GM18870 (cell line): ENCODE measurements at regions not wholly inside any gene's neighbourhood (a gene's known extent, or its start where the extent isn't known, plus 50 kb on each side); places are given as distances from the start of the nearest gene placed in this dataset.
"Not testable (repeated sequence)": the region's sequence is repeated elsewhere in the genome, so short reads cannot be mapped to it uniquely, and the experiment has no call there.

Source experiments
- ATAC-seq: cut with Tn5 transposase; IDR thresholded peaks from one replicate; pipeline ENCODE4 v1.9.1; 2021; ENCODE audit warnings: moderate library complexity; ENCODE audit not compliant: unreplicated experiment

DNA sequence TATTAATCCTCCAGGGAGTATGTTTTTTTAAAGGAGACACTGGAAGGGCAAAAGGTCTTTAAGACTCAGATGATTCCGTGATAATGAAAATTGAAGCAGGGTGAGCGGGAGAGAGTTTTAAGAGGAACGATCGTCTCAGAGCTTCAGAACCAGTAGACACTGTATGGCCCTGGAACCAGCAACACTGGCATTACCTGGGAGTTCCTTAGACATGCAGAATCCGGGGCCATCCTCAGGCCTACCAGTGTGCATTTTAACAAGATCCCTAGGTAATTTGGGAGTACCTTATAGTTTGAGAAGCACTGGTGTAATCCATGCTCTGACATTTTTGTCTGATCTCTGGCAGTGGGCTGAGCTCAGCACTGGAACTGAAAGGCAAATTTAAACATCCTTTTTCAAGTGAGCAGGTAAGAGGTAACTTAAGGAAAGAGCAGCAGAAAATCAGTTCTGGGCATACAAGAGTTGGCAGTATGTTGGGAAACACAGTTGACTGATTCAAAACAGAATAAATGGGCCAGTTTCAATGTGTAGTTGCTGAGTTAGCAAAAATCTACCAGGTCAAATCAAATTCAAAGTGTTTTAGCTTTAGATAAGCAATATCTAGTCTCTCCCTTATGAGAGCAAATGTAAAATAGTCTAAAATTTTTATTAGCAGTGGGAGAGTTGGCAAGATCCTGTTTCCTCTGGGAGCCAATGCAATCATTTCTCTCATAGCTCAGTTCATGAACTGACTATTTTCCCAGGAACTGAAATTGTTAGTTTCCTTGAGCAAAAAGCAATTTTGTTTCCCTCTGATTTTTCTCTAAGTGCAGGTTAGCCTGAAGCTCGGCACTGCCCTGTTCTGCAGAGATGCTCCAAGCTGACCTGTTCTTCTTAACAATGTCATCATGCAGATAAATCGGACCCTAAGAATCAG, 97.2 kb upstream of the ELMO1 start:
- ATAC-seq: no peak

DNA sequence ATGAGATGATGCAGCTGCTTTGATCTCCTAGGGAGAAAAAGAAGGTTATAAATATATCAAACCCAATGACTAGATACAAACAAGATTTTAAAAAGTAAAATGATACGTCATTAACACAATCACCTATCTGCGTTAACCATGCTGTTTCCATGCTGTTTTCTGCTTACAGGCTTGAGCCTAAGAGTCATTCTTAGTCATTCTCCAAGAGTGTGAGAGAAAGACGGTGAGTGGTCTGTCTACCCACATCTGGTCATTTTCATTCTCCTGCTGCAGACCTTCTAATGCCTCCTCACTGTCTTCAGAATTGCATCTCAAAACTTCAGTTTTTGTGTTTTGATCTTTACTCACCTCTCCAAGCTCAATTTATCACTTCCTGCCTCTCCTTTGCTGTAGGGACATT, 98.0 kb upstream of the ELMO1 start:
- no peak for ATAC-seq

GRCh38 chr7:37549076-37549931, 100.6 kb upstream of the ELMO1 start:
- ATAC-seq: no peak

DNA sequence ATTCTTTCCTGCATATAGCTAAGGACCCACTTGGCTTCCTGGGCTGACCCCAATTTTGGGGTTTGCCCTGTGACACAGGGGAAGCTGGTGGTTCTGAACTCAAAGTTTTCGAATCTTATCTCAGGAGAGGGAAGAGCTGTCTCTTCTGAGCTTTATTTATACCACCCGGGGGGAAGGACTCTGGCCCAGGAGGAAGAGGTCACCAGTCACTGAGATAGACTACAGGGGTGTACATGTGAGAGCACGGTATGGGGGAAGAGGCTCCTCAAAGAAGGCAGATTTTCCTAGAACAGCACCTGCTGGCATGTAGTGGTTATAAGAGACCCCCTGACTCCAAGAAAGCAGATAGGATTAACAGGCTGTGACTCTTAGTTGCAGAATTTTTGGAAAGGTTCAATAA, 101.8 kb upstream of the ELMO1 start:
- ATAC-seq: no peak

GRCh38 chr7:37550872-37551271, 102.2 kb upstream of the ELMO1 start:
- no peak for ATAC-seq

- no peak for ATAC-seq
Observed at GRCh38 chr7:37552030-37552429, 103.4 kb upstream of the ELMO1 start.

GRCh38 chr7:37552439-37552838, 103.8 kb upstream of the ELMO1 start:
- ATAC-seq: not testable (repeated sequence)

DNA sequence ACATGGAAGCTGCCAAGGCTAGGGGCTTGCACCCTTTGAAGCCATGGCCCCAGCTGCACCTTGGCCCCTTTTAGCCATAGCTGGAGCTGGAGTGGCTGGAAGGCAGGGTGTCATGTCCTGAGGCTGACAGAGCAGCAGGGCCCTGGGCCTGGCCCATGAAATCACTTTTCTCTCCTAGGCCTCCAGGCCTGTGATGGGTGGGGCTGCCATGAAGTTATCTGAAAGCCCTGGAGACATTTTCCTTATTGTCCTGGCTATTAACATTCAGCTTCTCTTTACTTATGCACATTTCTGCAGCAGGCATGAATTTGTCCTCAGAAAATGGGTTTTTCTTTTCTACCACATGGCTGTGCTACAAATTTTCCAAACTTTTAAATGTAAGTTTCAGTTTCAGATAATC, 106.9 kb upstream of the ELMO1 start:
- no peak for ATAC-seq

DNA sequence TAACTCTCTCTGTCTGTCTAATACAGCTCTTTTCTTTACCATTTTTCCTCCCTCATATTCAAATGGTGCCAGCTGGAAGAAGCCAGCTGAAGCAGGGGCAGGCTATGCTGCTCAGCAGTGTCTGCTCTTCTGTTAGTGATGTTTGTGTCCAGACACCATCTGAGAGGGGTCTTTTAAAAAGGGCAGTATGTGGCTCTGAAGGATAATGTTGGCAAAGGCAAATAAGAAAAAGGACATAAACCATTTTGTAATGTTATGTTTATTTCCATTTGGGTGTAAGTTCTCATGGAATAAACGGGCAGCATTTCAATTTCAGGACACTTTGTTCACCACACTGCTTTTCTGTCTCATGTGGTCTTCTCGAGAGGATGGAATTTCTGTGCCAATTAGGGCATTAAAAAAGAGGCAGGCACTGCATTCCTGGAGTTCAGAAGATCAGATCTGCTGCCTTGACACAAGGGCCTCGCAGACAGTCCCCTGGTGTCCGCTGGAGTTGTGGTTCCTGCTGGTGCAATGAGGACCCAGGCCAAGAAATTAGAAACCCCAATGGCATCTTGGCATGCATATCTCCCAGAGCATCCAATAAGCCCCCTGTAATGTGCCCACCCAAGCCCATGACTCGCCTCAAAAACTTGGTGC, 109.0 kb upstream of the ELMO1 start:
- no peak for ATAC-seq

DNA sequence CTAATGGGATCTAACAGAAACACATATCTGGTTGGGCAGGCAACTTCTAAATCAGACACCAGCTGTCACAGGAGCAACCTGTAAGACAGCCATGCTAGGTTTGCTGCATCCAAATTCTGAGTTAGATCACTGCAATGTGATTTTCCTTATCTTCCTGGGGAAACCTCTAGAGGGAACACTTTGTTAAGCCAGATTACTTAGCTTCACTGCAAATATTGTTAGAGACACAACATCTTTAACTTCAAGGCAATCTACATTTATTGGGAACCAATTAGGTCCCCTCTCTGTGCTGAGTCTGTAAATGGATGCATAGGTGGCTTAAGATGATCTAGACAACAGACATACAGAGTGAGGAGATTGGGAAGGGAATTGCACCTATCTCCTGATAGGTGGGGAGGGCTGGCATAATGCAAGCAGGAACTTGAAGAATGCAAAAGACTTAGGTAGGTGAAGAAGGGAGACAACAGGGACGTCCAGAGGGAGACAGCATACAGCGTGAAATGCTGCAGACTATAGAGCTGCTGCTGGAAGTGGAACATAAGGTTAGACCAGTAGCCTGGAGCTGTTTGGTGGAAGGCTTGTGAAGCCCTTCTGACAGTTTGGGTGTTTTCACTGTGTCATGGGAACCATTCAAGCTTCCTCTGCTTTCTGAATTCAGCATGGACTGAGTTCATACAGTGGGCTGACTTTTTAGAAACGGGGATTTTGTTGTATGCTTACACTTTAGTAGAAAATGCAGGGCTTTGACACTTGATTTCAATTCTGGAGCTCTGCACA, 109.8 kb upstream of the ELMO1 start:
- ATAC-seq: no peak

DNA sequence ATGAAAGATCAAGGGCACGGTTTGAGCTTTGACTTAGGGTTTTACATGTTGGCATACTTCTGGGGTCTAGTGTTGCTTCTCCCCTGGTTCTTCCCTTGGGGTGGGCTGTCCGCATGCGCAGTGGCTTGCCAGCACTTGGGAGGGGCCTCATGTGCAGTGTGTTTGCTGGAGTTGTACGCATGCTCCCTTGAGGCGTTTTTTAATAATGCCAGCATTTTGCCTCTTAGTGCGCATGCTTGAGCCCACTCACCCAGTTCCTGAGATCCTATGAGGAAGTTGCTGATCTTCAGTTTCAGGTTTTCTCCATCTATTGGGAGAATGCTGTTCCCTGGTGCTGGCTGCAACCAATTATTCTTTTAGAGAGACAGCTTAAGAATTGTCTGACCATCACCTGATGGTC, 113.4 kb upstream of the GPR141 start:
- no peak for ATAC-seq

DNA sequence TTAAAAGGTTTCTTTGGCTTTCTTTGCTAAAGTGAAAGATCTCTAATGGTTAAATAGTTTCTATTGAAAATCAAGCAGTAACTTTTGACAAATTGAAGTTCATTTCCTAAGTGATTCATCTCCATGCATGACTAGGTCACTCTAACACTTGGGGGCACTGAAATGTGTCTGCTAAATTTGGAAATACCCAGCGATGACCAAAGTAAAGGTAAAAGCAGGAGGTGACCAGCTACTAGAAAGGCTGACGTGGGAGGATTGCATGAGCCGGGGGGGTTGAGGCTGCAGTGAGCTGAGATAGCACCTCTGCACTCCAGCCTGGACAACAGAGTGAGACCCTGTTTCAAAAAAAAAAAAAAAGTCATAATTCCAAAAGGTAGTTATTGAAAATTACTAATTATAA, 111.8 kb upstream of the GPR141 start:
- ATAC-seq: no peak

- ATAC-seq: no peak
Observed at GRCh38 chr7:37577412-37577811, 106.2 kb upstream of the GPR141 start.

DNA sequence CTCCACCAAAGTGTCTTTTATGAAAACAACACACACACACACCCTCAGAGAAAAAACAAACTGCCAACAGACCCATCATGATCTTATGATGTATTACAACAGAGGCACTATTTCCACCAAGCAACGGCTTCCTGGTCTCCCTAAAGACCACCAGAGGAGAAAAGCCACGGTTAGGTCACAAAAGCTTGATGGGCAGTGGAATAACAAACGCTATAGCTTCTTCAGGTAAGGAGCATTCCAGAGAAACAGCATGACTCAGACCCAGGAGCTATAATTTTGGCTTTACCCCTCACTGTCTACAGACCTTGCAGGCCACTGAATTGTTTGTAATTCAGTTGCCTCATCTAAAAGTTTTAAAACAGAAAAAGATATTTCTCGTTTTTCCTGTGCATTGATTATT, 105.7 kb upstream of the GPR141 start:
- no peak for ATAC-seq

DNA sequence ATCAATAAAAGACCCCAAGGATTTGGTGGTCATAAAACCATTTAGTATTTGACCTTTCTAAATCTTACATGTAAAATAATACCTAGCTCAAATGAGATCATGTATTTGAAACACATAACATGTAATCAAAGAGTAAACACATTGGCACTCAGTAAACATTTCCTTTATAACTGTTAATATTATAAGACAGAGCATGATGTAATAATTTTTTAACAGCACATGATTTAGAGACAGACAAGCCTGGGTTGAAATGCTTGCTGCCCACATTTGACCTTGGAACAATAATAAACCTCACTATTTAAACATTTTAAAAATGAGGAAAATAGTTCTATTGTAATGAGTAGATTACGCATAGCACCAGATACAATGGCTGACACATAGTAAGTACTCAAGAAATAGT, 105.2 kb upstream of the GPR141 start:
- ATAC-seq: no peak

DNA sequence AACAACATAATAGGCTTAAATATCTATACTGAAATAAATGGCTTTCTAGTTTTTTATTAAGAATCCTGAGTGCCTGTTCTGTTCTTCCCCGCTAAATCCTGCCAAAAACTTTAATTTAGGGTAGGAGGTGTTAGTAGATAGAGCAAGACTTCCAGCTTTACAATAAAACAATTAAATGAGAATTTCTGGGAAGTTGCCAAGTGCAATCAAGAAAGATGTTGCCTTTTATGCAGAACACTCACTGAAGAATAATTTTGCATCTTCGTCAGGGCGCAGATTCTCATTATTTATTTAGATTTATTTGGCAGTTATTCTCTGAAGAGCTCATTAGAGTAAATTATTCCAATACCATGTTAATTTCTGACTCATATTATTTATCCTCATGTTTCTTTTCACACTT, 103.2 kb upstream of the GPR141 start:
- no peak for ATAC-seq

GRCh38 chr7:37584651-37585463, 98.7 kb upstream of the GPR141 start:
- not testable (repeated sequence) for ATAC-seq

GRCh38 chr7:37590824-37591223, 92.7 kb upstream of the GPR141 start:
- no peak for ATAC-seq

- ATAC-seq: no peak
Observed at GRCh38 chr7:37592366-37592765, 91.2 kb upstream of the GPR141 start.

- no peak for ATAC-seq
Observed at GRCh38 chr7:37594602-37595001, 89.0 kb upstream of the GPR141 start.
